Liver (tissue), 8 donors: ENCODE measurements at regions not wholly inside any gene's neighbourhood (a gene's known extent, or its start where the extent isn't known, plus 50 kb on each side); places are given as distances from the start of the nearest gene placed in this dataset.

Experiments used
- DNase-seq: peaks from one replicate; pipeline ENCODE4 v3.0.0-alpha.2; 2017; ENCODE audit warnings: low spot score
- H3K27ac ChIP-seq, 2 donors: one replicate each; pipeline ENCODE4 v1.7.0; 2013; ENCODE audit warnings: inconsistent platforms in 2 of 2, low read length in 2 of 2, control low read depth in 1 of 2, low read depth in 1 of 2, mild to moderate bottlenecking in 1 of 2
- H3K27me3 ChIP-seq, 4 donors: one replicate each; pipeline versions ENCODE4 v1.6.1 to v1.7.0; 2013; ENCODE audit warnings: low read length in 3 of 4, inconsistent platforms in 1 of 4, mild to moderate bottlenecking in 1 of 4, moderate library complexity in 1 of 4; ENCODE audit not compliant: control insufficient read depth in 4 of 4, insufficient read depth in 4 of 4
- H3K36me3 ChIP-seq, 4 donors: one replicate each; pipeline versions ENCODE4 v1.6.1 to v1.7.0; 2013; ENCODE audit warnings: low read length in 3 of 4, mild to moderate bottlenecking in 3 of 4, low read depth in 1 of 4, moderate library complexity in 1 of 4; ENCODE audit not compliant: control insufficient read depth in 4 of 4, insufficient read depth in 3 of 4
- H3K4me1 ChIP-seq, 4 donors: one replicate each; pipeline versions ENCODE4 v1.6.1 to v1.7.0; 2013; ENCODE audit warnings: low read length in 3 of 4, mild to moderate bottlenecking in 3 of 4, moderate library complexity in 1 of 4; ENCODE audit not compliant: control insufficient read depth in 4 of 4, insufficient read depth in 4 of 4
- H3K4me3 ChIP-seq, 3 donors: one replicate each; pipeline versions ENCODE4 v1.6.1 to v1.7.0; 2013; ENCODE audit warnings: low read length in 3 of 3, control low read depth in 1 of 3, low read depth in 1 of 3, mild to moderate bottlenecking in 1 of 3
- H3K9ac ChIP-seq, 2 donors: one replicate each; pipeline ENCODE4 v1.7.0; 2013; ENCODE audit warnings: low read length in 2 of 2, mild to moderate bottlenecking in 2 of 2, moderate library complexity in 2 of 2, control low read depth in 1 of 2, low read depth in 1 of 2
- H3K9me3 ChIP-seq, 4 donors: one replicate each; pipeline versions ENCODE4 v1.6.1 to v1.7.0; 2013; ENCODE audit warnings: low read length in 3 of 4; ENCODE audit not compliant: control insufficient read depth in 4 of 4
- ATF3 ChIP-seq: IDR thresholded peaks from 2 replicates; pipeline ENCODE4 v1.6.1; 2016; ENCODE audit warnings: antibody characterized with exemption
- CTCF ChIP-seq: fragments of 150-350 bp; IDR thresholded peaks from 2 replicates; pipeline ENCODE4 v1.5.1; 2017; ENCODE audit warnings: improper control_type of control experiment, low read depth, low read length; ENCODE audit not compliant: missing input control
- EGR1 ChIP-seq, 2 donors: IDR thresholded peaks; 2 replicates each; pipeline ENCODE4 v1.6.1; 2016 to 2018; ENCODE audit warnings: antibody characterized with exemption in 2 of 2, low read depth in 2 of 2
- FOXA1 ChIP-seq: IDR thresholded peaks from 2 replicates; pipeline ENCODE4 v1.6.1; 2016; ENCODE audit warnings: antibody characterized with exemption
- FOXA2 ChIP-seq: IDR thresholded peaks from 2 replicates; pipeline ENCODE4 v1.6.1; 2016; ENCODE audit warnings: antibody characterized with exemption
- GABPA ChIP-seq, 2 donors: IDR thresholded peaks in 1 of 2; conservative IDR thresholded peaks in 1 of 2; 2 replicates each; pipeline ENCODE4 v1.6.1; 2016; ENCODE audit warnings: antibody characterized with exemption in 2 of 2, mild to moderate bottlenecking in 1 of 2, moderate library complexity in 1 of 2
- HNF4A ChIP-seq, 2 donors: conservative IDR thresholded peaks; 2 replicates each; pipeline ENCODE4 v1.6.1; 2016; ENCODE audit warnings: antibody characterized with exemption in 2 of 2, mild to moderate bottlenecking in 2 of 2
- HNF4G ChIP-seq: IDR thresholded peaks from 2 replicates; pipeline ENCODE4 v1.6.1; 2016; ENCODE audit warnings: antibody characterized with exemption
- JUND ChIP-seq, 2 donors: IDR thresholded peaks; 2 replicates each; pipeline ENCODE4 v1.6.1; 2016; ENCODE audit warnings: antibody characterized with exemption in 2 of 2
- MAX ChIP-seq: IDR thresholded peaks from 2 replicates; pipeline ENCODE4 v1.6.1; 2016; ENCODE audit warnings: antibody characterized with exemption
- NR2F2 ChIP-seq: IDR thresholded peaks from 2 replicates; pipeline ENCODE4 v1.6.1; 2016; ENCODE audit warnings: antibody characterized with exemption
- RAD21 ChIP-seq, 2 donors: IDR thresholded peaks; 2 replicates each; pipeline ENCODE4 v1.6.1; 2016; ENCODE audit warnings: antibody characterized with exemption in 2 of 2, mild to moderate bottlenecking in 2 of 2
- RXRA ChIP-seq, 2 donors: IDR thresholded peaks; 2 replicates each; pipeline ENCODE4 v1.6.1; 2017 to 2018; ENCODE audit warnings: antibody characterized with exemption in 2 of 2, mild to moderate bottlenecking in 1 of 2
- SP1 ChIP-seq: IDR thresholded peaks from 2 replicates; pipeline ENCODE4 v1.6.1; 2018; ENCODE audit warnings: antibody characterized with exemption, mild to moderate bottlenecking
- TAF1 ChIP-seq: conservative IDR thresholded peaks from 2 replicates; pipeline ENCODE4 v1.6.1; 2016; ENCODE audit warnings: antibody characterized with exemption, mild to moderate bottlenecking
- YY1 ChIP-seq: IDR thresholded peaks from 2 replicates; pipeline ENCODE4 v1.6.1; 2016; ENCODE audit warnings: antibody characterized with exemption, mild to moderate bottlenecking
- ZBTB33 ChIP-seq: IDR thresholded peaks from 2 replicates; pipeline ENCODE4 v1.6.1; 2016; ENCODE audit warnings: antibody characterized with exemption
- WGBS: extraction: QIAGEN DNeasy Blood & Tissue Kit; methylation state at CpG from one replicate; pipeline ENCODE4 v1.1.7; 2013; 5-methylcytosine and 5-hydroxymethylcytosine counted together
- TF ChIP-seq, protein P1 (sequence below): IDR thresholded peaks from 2 replicates; pipeline ENCODE4 v1.6.1; 2016; ENCODE audit warnings: antibody characterized with exemption, mild to moderate bottlenecking
- donor health status: healthy.
- donor health status: healthy.
- donor health status: healthy.
- donor health status: healthy.
- donor health status: healthy.

DNA sequence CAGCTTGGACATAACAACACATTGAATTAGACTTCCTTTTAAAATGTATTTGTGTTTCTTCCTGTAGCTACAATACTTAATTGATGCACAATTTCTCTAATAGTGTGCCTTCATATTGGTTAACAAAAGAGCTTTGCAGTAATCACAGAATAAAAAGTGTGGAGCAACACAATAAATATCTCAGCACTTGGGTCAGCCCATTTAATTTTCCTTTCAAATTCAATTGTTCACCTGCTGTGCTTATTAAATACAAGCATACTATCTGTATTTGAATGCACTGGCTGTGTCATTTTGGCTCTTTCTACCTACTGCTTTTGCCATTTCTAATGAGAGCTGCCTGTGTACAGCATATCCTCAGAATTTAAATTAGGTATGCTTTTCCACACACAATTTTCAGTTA lies 1641.3 kb upstream of the SLC39A10 start:
- TF ChIP-seq GABPA (IDR thresholded peaks at IDR 0.05 in 1 of 2, conservative IDR thresholded peaks at IDR 0.05 in 1 of 2) = no peak
- no peak for TF ChIP-seq JUND (IDR thresholded peaks at IDR 0.05)
- no peak for TF ChIP-seq HNF4A (conservative IDR thresholded peaks at IDR 0.05)
- no peak for TF ChIP-seq RXRA (IDR thresholded peaks at IDR 0.05)
- no peak for TF ChIP-seq EGR1 (IDR thresholded peaks at IDR 0.05; ENCODE audit: low read depth in 2 of 2)
- TF ChIP-seq CTCF = no peak
- no peak for TF ChIP-seq NR2F2
- no peak for TF ChIP-seq MAX
- TF ChIP-seq SP1 = no peak
- TF ChIP-seq ATF3 = no peak
- TF ChIP-seq FOXA1 = no peak
- no peak for TF ChIP-seq ZBTB33
- TF ChIP-seq TAF1 = no peak
- no peak for TF ChIP-seq YY1
- TF ChIP-seq RAD21 (IDR thresholded peaks at IDR 0.05) = no peak
- TF ChIP-seq, protein P1, sequence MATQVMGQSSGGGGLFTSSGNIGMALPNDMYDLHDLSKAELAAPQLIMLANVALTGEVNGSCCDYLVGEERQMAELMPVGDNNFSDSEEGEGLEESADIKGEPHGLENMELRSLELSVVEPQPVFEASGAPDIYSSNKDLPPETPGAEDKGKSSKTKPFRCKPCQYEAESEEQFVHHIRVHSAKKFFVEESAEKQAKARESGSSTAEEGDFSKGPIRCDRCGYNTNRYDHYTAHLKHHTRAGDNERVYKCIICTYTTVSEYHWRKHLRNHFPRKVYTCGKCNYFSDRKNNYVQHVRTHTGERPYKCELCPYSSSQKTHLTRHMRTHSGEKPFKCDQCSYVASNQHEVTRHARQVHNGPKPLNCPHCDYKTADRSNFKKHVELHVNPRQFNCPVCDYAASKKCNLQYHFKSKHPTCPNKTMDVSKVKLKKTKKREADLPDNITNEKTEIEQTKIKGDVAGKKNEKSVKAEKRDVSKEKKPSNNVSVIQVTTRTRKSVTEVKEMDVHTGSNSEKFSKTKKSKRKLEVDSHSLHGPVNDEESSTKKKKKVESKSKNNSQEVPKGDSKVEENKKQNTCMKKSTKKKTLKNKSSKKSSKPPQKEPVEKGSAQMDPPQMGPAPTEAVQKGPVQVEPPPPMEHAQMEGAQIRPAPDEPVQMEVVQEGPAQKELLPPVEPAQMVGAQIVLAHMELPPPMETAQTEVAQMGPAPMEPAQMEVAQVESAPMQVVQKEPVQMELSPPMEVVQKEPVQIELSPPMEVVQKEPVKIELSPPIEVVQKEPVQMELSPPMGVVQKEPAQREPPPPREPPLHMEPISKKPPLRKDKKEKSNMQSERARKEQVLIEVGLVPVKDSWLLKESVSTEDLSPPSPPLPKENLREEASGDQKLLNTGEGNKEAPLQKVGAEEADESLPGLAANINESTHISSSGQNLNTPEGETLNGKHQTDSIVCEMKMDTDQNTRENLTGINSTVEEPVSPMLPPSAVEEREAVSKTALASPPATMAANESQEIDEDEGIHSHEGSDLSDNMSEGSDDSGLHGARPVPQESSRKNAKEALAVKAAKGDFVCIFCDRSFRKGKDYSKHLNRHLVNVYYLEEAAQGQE = no peak
- no peak for TF ChIP-seq HNF4G
- TF ChIP-seq FOXA2 = no peak
- Histone ChIP-seq H3K27me3 (no peaks in the 10 kb centered on the region), H3K27ac (no peak overlapping the region), H3K4me3 (no peak overlapping the region), H3K4me1 (no peaks in the 10 kb centered on the region), H3K9ac (no peak overlapping the region), H3K36me3 (no peaks in the 10 kb centered on the region), H3K9me3 (no peaks in the 10 kb centered on the region)
- DNase-seq = no peak

GRCh38 chr2:194014639-194015038 lies 1642.4 kb upstream of the SLC39A10 start:
- H3K27ac ChIP-seq = no peak overlapping the region
- no peaks in the 10 kb centered on the region for H3K4me1 ChIP-seq
- TF ChIP-seq HNF4G = no peak
- TF ChIP-seq GABPA (IDR thresholded peaks at IDR 0.05 in 1 of 2, conservative IDR thresholded peaks at IDR 0.05 in 1 of 2) = no peak
- TF ChIP-seq TAF1 = no peak
- TF ChIP-seq, protein P1 = no peak
- no peak for TF ChIP-seq JUND (IDR thresholded peaks at IDR 0.05)
- no peak for TF ChIP-seq ZBTB33
- H3K4me3 ChIP-seq = no peak overlapping the region
- no peaks in the 10 kb centered on the region for H3K36me3 ChIP-seq
- 40% methylated on average over 2 of the region's 2 CpGs for WGBS
- H3K9ac ChIP-seq = no peak overlapping the region
- no peaks in the 10 kb centered on the region for H3K27me3 ChIP-seq
- H3K9me3 ChIP-seq = no peaks in the 10 kb centered on the region
- no peak for DNase-seq
